ENCODE measurements at regions not wholly inside any gene's neighbourhood (a gene's known extent, or its start where the extent isn't known, plus 50 kb on each side); places are given as distances from the start of the nearest gene placed in this dataset.

DNA sequence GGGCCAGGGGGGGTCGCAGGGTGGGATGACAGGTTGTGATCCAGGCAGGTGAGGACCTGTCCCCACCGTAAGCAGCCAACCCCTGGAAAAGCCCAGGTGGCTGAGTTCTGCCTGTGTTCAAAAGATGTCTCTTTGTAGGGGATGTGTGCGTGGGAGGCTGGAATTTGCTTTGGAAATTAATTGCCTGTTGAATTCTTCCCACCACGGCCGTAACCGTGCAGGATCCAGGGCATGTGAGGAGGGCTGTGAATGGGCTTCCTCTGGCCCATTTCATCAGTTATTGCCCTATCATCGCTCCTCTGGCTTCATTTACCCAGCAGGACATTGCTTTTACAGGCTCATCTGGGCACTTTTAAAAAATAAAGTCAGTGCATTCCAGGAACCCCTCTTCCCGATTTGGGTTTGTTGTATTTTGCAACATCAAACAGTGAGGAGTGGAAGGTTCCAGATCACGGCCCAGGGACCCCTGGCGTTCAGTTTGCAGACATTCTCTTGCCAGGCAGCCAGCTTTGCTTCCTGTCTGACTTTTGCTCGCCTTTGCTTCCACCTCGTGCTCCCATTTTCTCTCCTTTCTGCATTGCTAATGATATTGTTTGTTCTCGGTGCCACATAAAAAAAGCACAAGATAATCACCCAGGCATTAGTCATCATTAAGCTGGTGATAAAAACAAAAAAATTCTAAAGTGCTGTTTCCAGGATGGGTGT lies 1306.6 kb downstream of the BRD1 start:
- DNase-seq (ENCODE audit: extremely low read depth, insufficient read length) = no peak
- no peaks in the 10 kb centered on the region for H3K27me3 ChIP-seq (replicated peaks; ENCODE audit: control insufficient read depth, insufficient read depth, low read length)
- TF ChIP-seq, protein P1, sequence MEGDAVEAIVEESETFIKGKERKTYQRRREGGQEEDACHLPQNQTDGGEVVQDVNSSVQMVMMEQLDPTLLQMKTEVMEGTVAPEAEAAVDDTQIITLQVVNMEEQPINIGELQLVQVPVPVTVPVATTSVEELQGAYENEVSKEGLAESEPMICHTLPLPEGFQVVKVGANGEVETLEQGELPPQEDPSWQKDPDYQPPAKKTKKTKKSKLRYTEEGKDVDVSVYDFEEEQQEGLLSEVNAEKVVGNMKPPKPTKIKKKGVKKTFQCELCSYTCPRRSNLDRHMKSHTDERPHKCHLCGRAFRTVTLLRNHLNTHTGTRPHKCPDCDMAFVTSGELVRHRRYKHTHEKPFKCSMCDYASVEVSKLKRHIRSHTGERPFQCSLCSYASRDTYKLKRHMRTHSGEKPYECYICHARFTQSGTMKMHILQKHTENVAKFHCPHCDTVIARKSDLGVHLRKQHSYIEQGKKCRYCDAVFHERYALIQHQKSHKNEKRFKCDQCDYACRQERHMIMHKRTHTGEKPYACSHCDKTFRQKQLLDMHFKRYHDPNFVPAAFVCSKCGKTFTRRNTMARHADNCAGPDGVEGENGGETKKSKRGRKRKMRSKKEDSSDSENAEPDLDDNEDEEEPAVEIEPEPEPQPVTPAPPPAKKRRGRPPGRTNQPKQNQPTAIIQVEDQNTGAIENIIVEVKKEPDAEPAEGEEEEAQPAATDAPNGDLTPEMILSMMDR (IDR thresholded peaks at IDR 0.05; ENCODE audit: insufficient read depth, low read length, poor library complexity, severe bottlenecking) = no peak

DNA sequence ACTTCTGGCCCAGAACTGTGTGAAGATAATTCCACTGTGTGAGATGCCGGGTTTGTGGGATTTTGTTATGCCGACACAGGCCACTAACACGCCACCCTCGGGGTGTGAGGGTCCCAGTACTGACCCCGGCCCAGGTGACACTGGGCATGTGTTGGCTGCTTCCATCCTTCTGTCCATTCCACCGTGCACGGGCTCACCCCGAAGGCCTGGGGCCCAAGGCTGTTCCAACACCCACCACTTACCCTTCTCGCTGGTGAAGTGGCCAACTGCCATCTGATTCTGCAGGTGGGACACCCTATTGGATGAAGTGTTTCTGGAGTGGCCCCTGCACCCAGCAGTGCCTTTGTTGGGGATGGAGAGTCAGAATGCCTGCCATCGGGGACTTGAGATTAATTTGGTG lies 1307.5 kb downstream of the BRD1 start:
- no peaks in the 10 kb centered on the region for H3K27me3 ChIP-seq (replicated peaks; ENCODE audit: control insufficient read depth, insufficient read depth, low read length)
- DNase-seq (ENCODE audit: extremely low read depth, insufficient read length) = no peak

More for the DNA sequence above, 1306.6 kb downstream of the BRD1 start:
- H3K36me3 ChIP-seq (ENCODE audit: control insufficient read depth, insufficient read depth, low read length) = no peaks in the 10 kb centered on the region
- H3K4me3 ChIP-seq (replicated peaks; ENCODE audit: low read depth, low read length) = no peak overlapping the region

DNA sequence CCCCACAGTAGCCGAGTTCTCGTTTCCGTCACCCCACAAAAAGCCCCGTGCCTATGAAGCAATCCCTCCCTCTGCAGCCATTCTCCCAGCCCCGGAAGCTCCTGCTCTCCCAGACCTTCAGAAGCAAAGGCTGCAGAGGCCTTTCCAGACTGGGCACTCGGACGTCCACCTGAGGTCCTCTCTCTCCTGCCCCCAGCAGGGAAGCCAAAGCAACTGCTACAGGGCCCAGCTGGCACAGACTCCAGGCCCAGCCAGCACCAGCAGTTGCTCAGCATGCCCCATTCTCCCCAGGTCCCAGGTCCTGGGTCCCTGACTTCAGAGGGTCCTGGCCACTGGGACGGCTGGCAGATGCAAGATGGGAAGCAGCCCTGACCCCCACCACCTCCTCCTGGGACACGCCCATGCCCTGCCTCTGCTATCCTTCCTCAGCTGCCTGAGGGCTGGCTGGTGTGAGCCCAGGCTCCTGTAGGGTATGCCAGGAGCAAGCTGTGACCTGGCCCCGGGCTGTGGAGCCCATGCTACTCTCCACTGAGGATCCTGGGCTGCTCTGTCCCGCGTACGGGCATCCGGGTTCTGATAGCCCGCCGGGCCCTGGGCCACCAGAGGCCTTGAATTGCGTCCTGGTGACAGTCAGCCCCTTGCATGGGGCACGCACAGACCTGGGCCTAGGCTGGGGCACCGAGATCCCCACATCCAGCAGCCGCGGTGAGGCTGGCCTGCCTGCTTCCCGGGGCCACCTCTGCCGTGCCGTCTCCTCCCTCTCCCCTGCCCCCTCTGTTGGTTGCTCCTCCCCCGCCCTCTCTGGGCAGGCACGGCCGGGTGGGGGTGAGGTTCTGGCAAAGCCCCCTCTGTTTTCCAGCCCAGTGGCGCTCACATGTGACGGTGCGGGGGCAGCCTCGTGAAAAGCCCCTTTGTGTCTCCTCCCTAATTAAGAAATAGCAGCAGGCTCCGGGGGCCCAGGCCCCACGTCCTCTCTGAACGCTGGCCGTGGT lies 1310.3 kb downstream of the BRD1 start:
- no peak for DNase-seq (ENCODE audit: extremely low read depth, insufficient read length)
- Histone ChIP-seq H3K27me3 (replicated peaks; ENCODE audit: control insufficient read depth, insufficient read depth, low read length) (no peaks in the 10 kb centered on the region), H3K4me3 (replicated peaks; ENCODE audit: low read depth, low read length) (no peak overlapping the region), H3K36me3 (ENCODE audit: control insufficient read depth, insufficient read depth, low read length) (no peaks in the 10 kb centered on the region)
- TF ChIP-seq, protein P1 (IDR thresholded peaks at IDR 0.05; ENCODE audit: insufficient read depth, low read length, poor library complexity, severe bottlenecking) = no peak

More for the DNA sequence above, 1307.5 kb downstream of the BRD1 start:
- TF ChIP-seq, protein P1 (IDR thresholded peaks at IDR 0.05; ENCODE audit: insufficient read depth, low read length, poor library complexity, severe bottlenecking) = no peak
- H3K36me3 ChIP-seq (ENCODE audit: control insufficient read depth, insufficient read depth, low read length) = no peaks in the 10 kb centered on the region
- H3K4me3 ChIP-seq (replicated peaks; ENCODE audit: low read depth, low read length) = no peak overlapping the region

DNA sequence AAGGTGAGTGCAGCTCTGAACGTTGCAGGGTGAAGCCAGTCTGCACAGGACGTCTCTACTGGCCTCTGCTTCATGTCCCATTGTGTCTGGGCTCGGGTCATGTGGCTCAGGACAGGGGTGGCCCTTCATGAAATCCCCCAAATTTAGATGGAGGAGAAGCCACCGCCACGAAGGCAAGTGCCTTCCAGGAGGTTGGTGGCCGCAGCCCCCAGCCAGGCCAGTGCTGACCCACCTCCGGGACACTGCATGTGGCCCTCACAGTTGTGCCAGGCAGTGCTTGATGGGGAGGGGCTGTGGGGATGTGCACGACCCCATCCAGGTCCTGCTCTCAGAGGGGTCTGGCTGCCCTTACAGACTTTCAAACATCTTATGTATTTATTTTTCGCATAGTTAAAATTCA lies 1311.1 kb downstream of the BRD1 start:
- TF ChIP-seq, protein P1 (IDR thresholded peaks at IDR 0.05; ENCODE audit: insufficient read depth, low read length, poor library complexity, severe bottlenecking) = no peak
- Histone ChIP-seq H3K4me3 (replicated peaks; ENCODE audit: low read depth, low read length) (no peak overlapping the region), H3K36me3 (ENCODE audit: control insufficient read depth, insufficient read depth, low read length) (no peaks in the 10 kb centered on the region), H3K27me3 (replicated peaks; ENCODE audit: control insufficient read depth, insufficient read depth, low read length) (no peaks in the 10 kb centered on the region)
- no peak for DNase-seq (ENCODE audit: extremely low read depth, insufficient read length)

DNA sequence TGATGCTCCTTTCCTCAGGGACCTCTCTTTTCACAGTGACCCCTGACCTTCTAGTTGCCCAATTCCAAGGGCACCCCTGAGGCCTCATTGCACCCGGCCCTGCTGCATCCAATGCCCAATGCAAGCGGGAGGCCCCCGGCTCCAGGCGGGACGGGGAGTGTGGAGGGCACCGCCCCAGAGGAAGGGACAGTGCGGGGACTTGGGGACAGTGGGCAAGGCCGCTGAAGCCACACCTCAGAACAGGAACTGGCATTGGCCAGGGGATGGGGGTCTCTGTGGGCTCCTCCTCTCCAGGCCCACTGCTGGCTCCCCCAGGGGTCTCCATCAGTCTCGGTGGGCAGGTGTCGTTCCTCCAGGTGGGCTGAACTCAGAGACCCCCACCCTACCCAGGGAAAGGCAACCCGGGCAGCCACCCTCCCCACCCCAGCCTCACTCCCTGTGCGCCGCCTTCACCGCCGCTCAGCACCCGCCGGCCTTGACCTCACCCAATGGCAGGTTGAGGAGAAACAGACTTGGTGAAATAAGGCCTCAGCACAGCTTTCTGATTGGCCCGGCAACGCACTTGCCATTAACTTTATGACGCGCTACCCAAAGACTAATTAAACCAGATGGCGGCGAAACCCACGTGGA lies 1312.0 kb downstream of the BRD1 start:
- no peak for DNase-seq (ENCODE audit: extremely low read depth, insufficient read length)
- no peak overlapping the region for H3K4me3 ChIP-seq (replicated peaks; ENCODE audit: low read depth, low read length)
- no peaks in the 10 kb centered on the region for H3K36me3 ChIP-seq (ENCODE audit: control insufficient read depth, insufficient read depth, low read length)
- no peaks in the 10 kb centered on the region for H3K27me3 ChIP-seq (replicated peaks; ENCODE audit: control insufficient read depth, insufficient read depth, low read length)
- TF ChIP-seq, protein P1 (IDR thresholded peaks at IDR 0.05; ENCODE audit: insufficient read depth, low read length, poor library complexity, severe bottlenecking) = no peak
